CD4-positive, CD25-positive, alpha-beta regulatory T cell (primary cell): ENCODE measurements at regions not wholly inside any gene's neighbourhood (a gene's known extent, or its start where the extent isn't known, plus 50 kb on each side); places are given as distances from the start of the nearest gene placed in this dataset.

Experiments used
- ATAC-seq, 2 donors: fragments of 150-1000 bp; cut with Tn5 transposase; one replicate each; pipeline ENCODE4 v1.10.0; 2021; ENCODE audit warnings: low read depth in 2 of 2, moderate number of reproducible peaks in 2 of 2, moderate library complexity in 1 of 2
- DNase-seq, 3 donors: peaks; one replicate each; pipeline versions ENCODE4 v3.0.0 to v3.0.0-alpha.2; 2012 to 2022; ENCODE audit warnings: mixed read lengths in 1 of 3
- H3K27ac ChIP-seq: one replicate; pipeline ENCODE4 v1.7.0; 2013; ENCODE audit warnings: mild to moderate bottlenecking, low read length; ENCODE audit not compliant: insufficient read depth, poor library complexity, severe bottlenecking
- H3K27me3 ChIP-seq: one replicate; pipeline ENCODE4 v1.7.0; 2013; ENCODE audit warnings: low read length; ENCODE audit not compliant: control insufficient read depth, insufficient read depth
- H3K36me3 ChIP-seq: one replicate; pipeline ENCODE4 v1.7.0; 2013; ENCODE audit warnings: mild to moderate bottlenecking, low read length, moderate library complexity; ENCODE audit not compliant: control insufficient read depth, insufficient read depth
- H3K4me1 ChIP-seq: 2 replicates; pipeline ENCODE4 v1.7.0; 2013; ENCODE audit warnings: mild to moderate bottlenecking, low read length; ENCODE audit not compliant: insufficient read depth, control insufficient read depth, poor library complexity, severe bottlenecking
- H3K4me3 ChIP-seq: one replicate; pipeline ENCODE4 v1.7.0; 2013; ENCODE audit warnings: low read depth, mild to moderate bottlenecking, low read length, moderate library complexity
- H3K9me3 ChIP-seq, 2 experiments: 1 replicate in 1 of 2; 2 replicates in 1 of 2; pipeline ENCODE4 v1.7.0; 2013; ENCODE audit warnings: low read length in 2 of 2, mild to moderate bottlenecking in 1 of 2, moderate library complexity in 1 of 2; ENCODE audit not compliant: control insufficient read depth in 2 of 2
- H3K27ac Mint-ChIP-seq, 3 donors: one replicate each; pipeline ENCODE4 v1.8.0; 2020 to 2022; ENCODE audit warnings: mild to moderate bottlenecking in 3 of 3, mixed read lengths in 3 of 3, moderate library complexity in 2 of 3
- H3K27me3 Mint-ChIP-seq: one replicate; pipeline ENCODE4 v1.8.0; 2022; ENCODE audit warnings: mild to moderate bottlenecking, mixed read lengths
- H3K36me3 Mint-ChIP-seq: one replicate; pipeline ENCODE4 v1.8.0; 2020; ENCODE audit warnings: mixed read lengths
- H3K4me1 Mint-ChIP-seq, 4 donors: one replicate each; pipeline ENCODE4 v1.8.0; 2020 to 2022; ENCODE audit warnings: mixed read lengths in 4 of 4, mild to moderate bottlenecking in 1 of 4
- H3K4me3 Mint-ChIP-seq, 4 donors: one replicate each; pipeline ENCODE4 v1.8.0; 2020 to 2022; ENCODE audit warnings: mild to moderate bottlenecking in 4 of 4, mixed read lengths in 4 of 4, moderate library complexity in 3 of 4
- H3K9me3 Mint-ChIP-seq, 7 donors: one replicate each; pipeline ENCODE4 v1.8.0; 2020 to 2022; ENCODE audit warnings: mixed read lengths in 7 of 7, mild to moderate bottlenecking in 3 of 7, moderate library complexity in 2 of 7

GRCh38 chr5:62002436-62002835, 303.6 kb upstream of the KIF2A start:
- no peak for DNase-seq
- no peak overlapping the region for H3K4me3 Mint-ChIP-seq
- no peak overlapping the region for H3K27ac ChIP-seq
- peaks cover 12% of the 10 kb centered on the region for H3K27me3 Mint-ChIP-seq
- no peaks in the 10 kb centered on the region for H3K36me3 Mint-ChIP-seq
- H3K9me3 Mint-ChIP-seq = peaks cover 0 to 7% (median 2%) of the 10 kb centered on the region in 7 donors
- no peaks in the 10 kb centered on the region for H3K4me1 ChIP-seq
- no peaks in the 10 kb centered on the region for H3K9me3 ChIP-seq
- H3K4me1 Mint-ChIP-seq = no peaks in the 10 kb centered on the region
- no peak overlapping the region for H3K27ac Mint-ChIP-seq
- no peaks in the 10 kb centered on the region for H3K36me3 ChIP-seq
- no peak for ATAC-seq
- H3K4me3 ChIP-seq = no peak overlapping the region
- no peaks in the 10 kb centered on the region for H3K27me3 ChIP-seq

GRCh38 chr5:62005551-62005950, 300.5 kb upstream of the KIF2A start:
- peaks cover 0 to 6% (median 3%) of the 10 kb centered on the region in 7 donors for H3K9me3 Mint-ChIP-seq
- no peak overlapping the region for H3K27ac Mint-ChIP-seq
- peaks cover 12% of the 10 kb centered on the region for H3K27me3 Mint-ChIP-seq
- Histone ChIP-seq H3K36me3 (no peaks in the 10 kb centered on the region), H3K27ac (no peak overlapping the region), H3K4me1 (no peaks in the 10 kb centered on the region), H3K4me3 (no peak overlapping the region), H3K27me3 (no peaks in the 10 kb centered on the region), H3K9me3 (no peaks in the 10 kb centered on the region)
- no peak for DNase-seq
- no peaks in the 10 kb centered on the region for H3K4me1 Mint-ChIP-seq
- H3K36me3 Mint-ChIP-seq = no peaks in the 10 kb centered on the region
- no peak for ATAC-seq
- no peak overlapping the region for H3K4me3 Mint-ChIP-seq

- Mint-ChIP-seq H3K4me1 (no peaks in the 10 kb centered on the region), H3K27ac (no peak overlapping the region), H3K36me3 (no peaks in the 10 kb centered on the region), H3K4me3 (no peak overlapping the region), H3K9me3 (peaks cover 0 to 4% (median 0%) of the 10 kb centered on the region in 7 donors), H3K27me3 (peaks cover 5% of the 10 kb centered on the region)
- no peaks in the 10 kb centered on the region for H3K9me3 ChIP-seq
- ATAC-seq (no peak), DNase-seq (no peak)
- no peaks in the 10 kb centered on the region for H3K27me3 ChIP-seq
- H3K36me3 ChIP-seq = no peaks in the 10 kb centered on the region
- H3K4me3 ChIP-seq = no peak overlapping the region
- H3K27ac ChIP-seq = no peak overlapping the region
- H3K4me1 ChIP-seq = no peaks in the 10 kb centered on the region
Measured at GRCh38 chr5:62007457-62007856, 298.5 kb upstream of the KIF2A start.

GRCh38 chr5:62011089-62011664, 294.8 kb upstream of the KIF2A start:
- Histone ChIP-seq H3K4me1 (no peaks in the 10 kb centered on the region), H3K27ac (no peak overlapping the region), H3K36me3 (no peaks in the 10 kb centered on the region), H3K9me3 (no peaks in the 10 kb centered on the region), H3K4me3 (no peak overlapping the region), H3K27me3 (no peaks in the 10 kb centered on the region)
- H3K36me3 Mint-ChIP-seq = no peaks in the 10 kb centered on the region
- DNase-seq = no peak
- ATAC-seq = no peak
- no peaks in the 10 kb centered on the region for H3K4me1 Mint-ChIP-seq
- H3K27me3 Mint-ChIP-seq = no peaks in the 10 kb centered on the region
- no peak overlapping the region for H3K27ac Mint-ChIP-seq
- H3K4me3 Mint-ChIP-seq = no peak overlapping the region
- H3K9me3 Mint-ChIP-seq = peaks cover 0 to 3% (median 2%) of the 10 kb centered on the region in 7 donors

GRCh38 chr5:62017092-62017491, 288.9 kb upstream of the KIF2A start:
- H3K36me3 ChIP-seq = no peaks in the 10 kb centered on the region
- no peak overlapping the region for H3K4me3 ChIP-seq
- no peak overlapping the region for H3K27ac Mint-ChIP-seq
- no peaks in the 10 kb centered on the region for H3K36me3 Mint-ChIP-seq
- peaks cover 0 to 6% (median 3%) of the 10 kb centered on the region in 7 donors for H3K9me3 Mint-ChIP-seq
- H3K4me1 ChIP-seq = no peaks in the 10 kb centered on the region
- ATAC-seq (no peak), DNase-seq (no peak)
- no peaks in the 10 kb centered on the region for H3K27me3 Mint-ChIP-seq
- H3K9me3 ChIP-seq = no peaks in the 10 kb centered on the region
- H3K27ac ChIP-seq = no peak overlapping the region
- no peaks in the 10 kb centered on the region for H3K4me1 Mint-ChIP-seq
- no peaks in the 10 kb centered on the region for H3K27me3 ChIP-seq
- H3K4me3 Mint-ChIP-seq = no peak overlapping the region

GRCh38 chr5:62029303-62029702, 276.7 kb upstream of the KIF2A start:
- no peak overlapping the region for H3K4me3 Mint-ChIP-seq

GRCh38 chr5:62030326-62030725, 275.7 kb upstream of the KIF2A start:
- H3K9me3 ChIP-seq = no peaks in the 10 kb centered on the region
- ATAC-seq = no peak
- H3K27me3 ChIP-seq = no peaks in the 10 kb centered on the region
- no peak overlapping the region for H3K27ac ChIP-seq
- Mint-ChIP-seq H3K36me3 (no peaks in the 10 kb centered on the region), H3K4me1 (no peaks in the 10 kb centered on the region), H3K27me3 (no peaks in the 10 kb centered on the region), H3K9me3 (peaks cover 0 to 10% (median 5%) of the 10 kb centered on the region in 7 donors), H3K4me3 (no peak overlapping the region), H3K27ac (no peak overlapping the region)
- no peaks in the 10 kb centered on the region for H3K36me3 ChIP-seq
- no peak for DNase-seq
- H3K4me3 ChIP-seq = no peak overlapping the region
- no peaks in the 10 kb centered on the region for H3K4me1 ChIP-seq

More at GRCh38 chr5:62029303-62029702, 276.7 kb upstream of the KIF2A start:
- H3K36me3 ChIP-seq = no peaks in the 10 kb centered on the region
- Mint-ChIP-seq H3K36me3 (no peaks in the 10 kb centered on the region), H3K4me1 (no peaks in the 10 kb centered on the region), H3K27me3 (no peaks in the 10 kb centered on the region), H3K27ac (no peak overlapping the region), H3K9me3 (peaks cover 0 to 14% (median 5%) of the 10 kb centered on the region in 7 donors)
- no peaks in the 10 kb centered on the region for H3K9me3 ChIP-seq
- no peak overlapping the region for H3K27ac ChIP-seq
- no peak overlapping the region for H3K4me3 ChIP-seq
- ATAC-seq = no peak
- no peaks in the 10 kb centered on the region for H3K27me3 ChIP-seq
- DNase-seq = no peak
- H3K4me1 ChIP-seq = no peaks in the 10 kb centered on the region

DNA sequence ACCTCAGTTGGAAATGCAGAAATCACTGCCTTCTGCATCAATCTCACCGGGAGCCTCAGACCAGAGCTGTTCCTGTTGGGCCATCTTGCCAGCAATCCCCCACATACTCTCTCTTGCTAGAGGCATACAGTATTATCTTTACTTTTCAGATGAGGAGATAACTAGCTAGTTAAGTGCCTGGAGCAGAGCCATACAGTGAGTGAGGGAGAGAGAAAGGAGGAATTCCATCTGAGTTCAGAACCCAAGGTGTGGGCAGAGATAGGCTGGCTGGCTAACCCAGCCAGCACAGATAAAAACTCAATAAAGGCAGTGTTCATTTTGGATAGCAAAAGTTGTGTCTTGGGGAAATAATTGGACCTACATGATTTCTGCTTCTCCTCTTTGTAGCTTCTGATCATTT, 268.0 kb upstream of the KIF2A start:
- Mint-ChIP-seq H3K27ac (no peak overlapping the region), H3K36me3 (no peaks in the 10 kb centered on the region), H3K27me3 (peaks cover 5% of the 10 kb centered on the region), H3K9me3 (peaks cover 0 to 5% (median 1%) of the 10 kb centered on the region in 7 donors), H3K4me1 (no peaks in the 10 kb centered on the region), H3K4me3 (no peak overlapping the region)
- DNase-seq (no peak), ATAC-seq (no peak)
- Histone ChIP-seq H3K27me3 (no peaks in the 10 kb centered on the region), H3K4me3 (no peak overlapping the region), H3K36me3 (no peaks in the 10 kb centered on the region), H3K4me1 (no peaks in the 10 kb centered on the region), H3K27ac (no peak overlapping the region), H3K9me3 (no peaks in the 10 kb centered on the region)
